ENCODE measurements at regions not wholly inside any gene's neighbourhood (a gene's known extent, or its start where the extent isn't known, plus 50 kb on each side); places are given as distances from the start of the nearest gene placed in this dataset.

DNA sequence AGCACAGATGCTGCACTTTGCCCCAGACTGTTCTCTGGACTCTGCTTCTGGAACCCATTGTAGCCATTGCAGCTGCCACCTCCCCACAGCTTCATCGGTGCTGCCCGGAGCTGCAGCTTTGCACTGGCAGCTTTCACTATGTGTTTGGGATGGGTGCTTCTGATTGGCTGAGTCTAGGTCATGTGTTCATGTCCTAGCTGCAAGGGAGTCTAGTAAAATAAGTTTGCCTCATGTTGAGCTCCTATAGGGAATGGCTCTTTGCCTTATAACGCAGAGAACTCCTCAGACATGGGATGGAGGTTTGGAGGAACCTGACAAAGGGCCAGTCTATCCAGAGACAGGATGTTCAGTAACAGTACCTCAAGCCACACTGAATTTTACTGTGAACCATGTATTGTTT lies 268.0 kb downstream of the BMP7 start:
- Histone ChIP-seq H3K9me3 (ENCODE audit: low read depth) (no peaks in the 10 kb centered on the region), H3K27ac (no peak overlapping the region), H3K9ac (no peak overlapping the region), H3K36me3 (no peaks in the 10 kb centered on the region), H2AFZ (replicated peaks) (no peak overlapping the region), H3F3A (ENCODE audit: low read depth) (peaks cover 9% of the 10 kb centered on the region), H3K4me3 (no peak overlapping the region), H3K4me2 (no peak overlapping the region), H3K79me2 (ENCODE audit: low read depth) (no peaks in the 10 kb centered on the region), H3K4me1 (peaks cover 8% of the 10 kb centered on the region), H3K27me3 (peaks cover 7% of the 10 kb centered on the region), H4K20me1 (ENCODE audit: low read depth) (no peaks in the 10 kb centered on the region)
- Mint-ChIP-seq H3K27ac (no peak overlapping the region), H3K4me3 (no peak overlapping the region), H3K4me1 (peaks cover 5% of the 10 kb centered on the region), H3K27me3 (ENCODE audit: insufficient read depth, low read depth) (peaks cover 12% of the 10 kb centered on the region), H3K9me3 (peaks cover 15% of the 10 kb centered on the region), H3K36me3 (no peaks in the 10 kb centered on the region)
- TF ChIP-seq, protein P1, sequence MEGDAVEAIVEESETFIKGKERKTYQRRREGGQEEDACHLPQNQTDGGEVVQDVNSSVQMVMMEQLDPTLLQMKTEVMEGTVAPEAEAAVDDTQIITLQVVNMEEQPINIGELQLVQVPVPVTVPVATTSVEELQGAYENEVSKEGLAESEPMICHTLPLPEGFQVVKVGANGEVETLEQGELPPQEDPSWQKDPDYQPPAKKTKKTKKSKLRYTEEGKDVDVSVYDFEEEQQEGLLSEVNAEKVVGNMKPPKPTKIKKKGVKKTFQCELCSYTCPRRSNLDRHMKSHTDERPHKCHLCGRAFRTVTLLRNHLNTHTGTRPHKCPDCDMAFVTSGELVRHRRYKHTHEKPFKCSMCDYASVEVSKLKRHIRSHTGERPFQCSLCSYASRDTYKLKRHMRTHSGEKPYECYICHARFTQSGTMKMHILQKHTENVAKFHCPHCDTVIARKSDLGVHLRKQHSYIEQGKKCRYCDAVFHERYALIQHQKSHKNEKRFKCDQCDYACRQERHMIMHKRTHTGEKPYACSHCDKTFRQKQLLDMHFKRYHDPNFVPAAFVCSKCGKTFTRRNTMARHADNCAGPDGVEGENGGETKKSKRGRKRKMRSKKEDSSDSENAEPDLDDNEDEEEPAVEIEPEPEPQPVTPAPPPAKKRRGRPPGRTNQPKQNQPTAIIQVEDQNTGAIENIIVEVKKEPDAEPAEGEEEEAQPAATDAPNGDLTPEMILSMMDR (IDR thresholded peaks at IDR 0.05): no peak
- TF ChIP-seq EZH2 (IDR thresholded peaks at IDR 0.05): no peak
- no peak for DNase-seq (ENCODE audit: low spot score)

DNA sequence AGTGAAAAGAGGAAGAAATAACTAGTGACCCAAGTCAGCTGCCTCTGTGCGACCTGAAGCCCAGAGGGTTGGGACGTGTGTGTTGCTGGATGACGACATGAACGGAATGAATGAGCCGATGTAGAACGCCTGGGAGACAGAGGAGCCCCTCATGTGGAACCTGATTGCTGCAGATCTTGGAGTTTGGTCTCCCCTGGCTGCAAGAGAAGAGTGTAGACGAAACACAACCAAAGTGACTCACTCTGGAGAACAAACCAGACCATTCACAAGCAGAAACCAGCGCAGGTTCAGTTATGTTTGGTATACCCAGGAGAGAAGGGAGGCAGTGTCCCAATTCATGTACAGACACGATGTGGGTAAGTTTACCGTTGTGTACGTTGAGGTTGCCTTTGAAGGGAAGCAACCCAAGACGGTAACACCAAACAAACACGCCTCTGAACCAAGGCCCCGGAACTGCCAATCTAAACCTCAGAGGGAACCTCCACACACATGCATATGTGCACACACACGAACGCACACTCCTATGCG lies 265.9 kb downstream of the BMP7 start:
- Mint-ChIP-seq H3K4me3 (no peak overlapping the region), H3K27me3 (ENCODE audit: insufficient read depth, low read depth) (peaks cover 16% of the 10 kb centered on the region)
- H3F3A ChIP-seq (ENCODE audit: low read depth): peaks cover 10% of the 10 kb centered on the region

DNA sequence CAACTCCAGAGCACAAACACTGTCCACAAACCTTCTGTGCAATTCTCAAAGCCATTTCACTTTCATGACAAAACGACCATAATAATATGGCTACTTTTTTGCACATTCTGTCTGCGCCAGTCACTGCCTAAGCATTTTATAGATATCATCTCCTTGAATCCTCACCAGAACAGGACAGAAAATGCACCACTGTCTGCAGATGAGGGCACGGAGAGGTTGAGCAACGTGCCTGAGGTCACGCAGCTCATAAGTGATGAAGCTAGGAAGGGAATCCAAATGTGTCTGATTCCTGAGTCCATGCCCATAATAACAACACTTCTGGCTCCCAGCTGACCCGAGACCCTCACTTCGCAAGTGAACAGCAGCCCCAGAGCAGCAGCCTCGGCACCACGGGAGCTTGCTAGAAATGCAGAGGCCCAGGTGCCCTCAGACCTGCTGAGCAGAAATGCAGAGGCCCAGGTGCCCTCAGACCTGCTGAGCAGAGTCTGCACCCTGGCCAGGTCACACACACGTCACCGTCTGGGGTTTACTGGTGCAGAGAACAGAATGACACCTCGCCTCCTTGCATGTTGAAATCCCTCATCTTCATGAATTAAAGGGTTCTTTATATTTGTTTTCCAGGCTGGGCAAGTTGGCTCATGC lies 265.2 kb downstream of the BMP7 start:
- Mint-ChIP-seq H3K4me1 (peaks cover 19% of the 10 kb centered on the region), H3K36me3 (no peaks in the 10 kb centered on the region), H3K4me3 (no peak overlapping the region), H3K27me3 (ENCODE audit: insufficient read depth, low read depth) (peaks cover 17% of the 10 kb centered on the region), H3K27ac (no peak overlapping the region), H3K9me3 (peaks cover 15% of the 10 kb centered on the region)
- Histone ChIP-seq H3F3A (ENCODE audit: low read depth) (peaks cover 7% of the 10 kb centered on the region), H3K79me2 (ENCODE audit: low read depth) (no peaks in the 10 kb centered on the region), H3K9ac (no peak overlapping the region), H3K4me3 (no peak overlapping the region), H3K27me3 (peaks cover 7% of the 10 kb centered on the region), H2AFZ (replicated peaks) (no peak overlapping the region), H4K20me1 (ENCODE audit: low read depth) (no peaks in the 10 kb centered on the region), H3K4me1 (peaks cover 22% of the 10 kb centered on the region), H3K4me2 (no peak overlapping the region), H3K27ac (no peak overlapping the region), H3K36me3 (no peaks in the 10 kb centered on the region), H3K9me3 (ENCODE audit: low read depth) (no peaks in the 10 kb centered on the region)
- TF ChIP-seq, protein P1 (IDR thresholded peaks at IDR 0.05): no peak
- TF ChIP-seq EZH2 (IDR thresholded peaks at IDR 0.05) (no peak), EZH2phosphoT487 (IDR thresholded peaks at IDR 0.05) (no peak)
- no peak for DNase-seq (ENCODE audit: low spot score)

More for the DNA sequence above, 265.9 kb downstream of the BMP7 start:
- H3K27me3 ChIP-seq: peaks cover 7% of the 10 kb centered on the region
- no peak overlapping the region for H3K9ac ChIP-seq
- Mint-ChIP-seq H3K36me3 (no peaks in the 10 kb centered on the region), H3K9me3 (peaks cover 15% of the 10 kb centered on the region), H3K27ac (no peak overlapping the region), H3K4me1 (peaks cover 16% of the 10 kb centered on the region)
- H3K4me1 ChIP-seq: peaks cover 20% of the 10 kb centered on the region
- no peaks in the 10 kb centered on the region for H4K20me1 ChIP-seq (ENCODE audit: low read depth)
- no peaks in the 10 kb centered on the region for H3K36me3 ChIP-seq
- TF ChIP-seq EZH2 (IDR thresholded peaks at IDR 0.05) (no peak), EZH2phosphoT487 (IDR thresholded peaks at IDR 0.05) (no peak)
- TF ChIP-seq, protein P1 (IDR thresholded peaks at IDR 0.05): no peak
- no peak overlapping the region for H3K27ac ChIP-seq
- H3K4me2 ChIP-seq: no peak overlapping the region
- no peaks in the 10 kb centered on the region for H3K79me2 ChIP-seq (ENCODE audit: low read depth)
- H3K4me3 ChIP-seq: no peak overlapping the region
- no peak for DNase-seq (ENCODE audit: low spot score)
- H3K9me3 ChIP-seq (ENCODE audit: low read depth): no peaks in the 10 kb centered on the region
- H2AFZ ChIP-seq (replicated peaks): no peak overlapping the region
